H1 (cell line): ENCODE measurements at regions not wholly inside any gene's neighbourhood (a gene's known extent, or its start where the extent isn't known, plus 50 kb on each side); places are given as distances from the start of the nearest gene placed in this dataset.

Experiments
- CTCF ChIA-PET: fragments of 300-600 bp; sonication (Branson Sonifier 250); formaldehyde crosslinking; loops from one replicate; lab custom pipeline; 2021; ENCODE audit not compliant: partially characterized antibody; lab: Charles Lee
- POLR2A ChIA-PET: fragments of 300-600 bp; sonication (Branson Sonifier 250); formaldehyde crosslinking; loops from one replicate; lab custom pipeline; 2021; ENCODE audit warnings: inconsistent platforms; ENCODE audit not compliant: partially characterized antibody; lab: Charles Lee
- DNase-seq, 2 experiments: peaks; one replicate each; pipeline versions ENCODE4 v3.0.0 to v3.0.0-alpha.2; 2010 to 2022; ENCODE audit warnings: low spot score in 2 of 2, low read depth in 1 of 2, mixed read lengths in 1 of 2
- FAIRE-seq: peaks from 2 replicates; lab custom pipeline; 2011; peaks lifted over from hg19 to GRCh38; lab: Jason Lieb, UNC
- H2AFZ ChIP-seq: 2 replicates; pipeline ENCODE4 v1.8.1; 2012; ENCODE audit warnings: low read length, inconsistent platforms
- H2AK5ac ChIP-seq: 2 replicates; pipeline ENCODE4 v1.6.1; 2013; ENCODE audit warnings: low read depth, low read length
- H2BK120ac ChIP-seq: replicated peaks from 2 replicates; pipeline ENCODE3; 2013; ENCODE audit warnings: low read depth, low read length, inconsistent platforms
- H2BK12ac ChIP-seq: 2 replicates; pipeline ENCODE4 v1.6.1; 2013; ENCODE audit warnings: low read depth, low read length
- H2BK15ac ChIP-seq: 2 replicates; pipeline ENCODE4 v1.6.1; 2013; ENCODE audit warnings: low read length
- H2BK20ac ChIP-seq: 2 replicates; pipeline ENCODE4 v1.6.1; 2013; ENCODE audit warnings: low read length
- H2BK5ac ChIP-seq: 2 replicates; pipeline ENCODE4 v1.6.1; 2013; ENCODE audit warnings: low read depth, low read length
- H3K14ac ChIP-seq: 2 replicates; pipeline ENCODE4 v1.6.1; 2013; ENCODE audit warnings: inconsistent platforms; ENCODE audit not compliant: insufficient read length
- H3K18ac ChIP-seq: 2 replicates; pipeline ENCODE4 v1.6.1; 2013; ENCODE audit warnings: low read length; ENCODE audit errors: extremely low read depth
- H3K23ac ChIP-seq: 2 replicates; pipeline ENCODE4 v1.6.1; 2013; ENCODE audit warnings: inconsistent platforms; ENCODE audit not compliant: insufficient read length
- H3K23me2 ChIP-seq: 2 replicates; pipeline ENCODE4 v1.6.1; 2013; ENCODE audit warnings: low read depth, low read length
- H3K27ac ChIP-seq: 2 replicates; pipeline ENCODE4 v1.6.1; 2011; ENCODE audit warnings: low read depth, low read length, inconsistent platforms
- H3K27me3 ChIP-seq, 4 experiments: replicated peaks in 1 of 4; 1 replicate in 1 of 4; 2 replicates in 3 of 4; pipeline versions ENCODE4 v1.6.1 to v1.8.1; 2011 to 2013; ENCODE audit warnings: low read length in 3 of 4, mild to moderate bottlenecking in 3 of 4, inconsistent platforms in 2 of 4, mixed read lengths in 2 of 4, moderate library complexity in 1 of 4; ENCODE audit not compliant: control insufficient read depth in 3 of 4, insufficient read depth in 3 of 4; ENCODE audit errors: extremely low read depth in 1 of 4
- H3K36me3 ChIP-seq, 4 experiments: 2 replicates each; pipeline versions ENCODE4 v1.6.1 to v1.8.1; 2011 to 2013; ENCODE audit warnings: mild to moderate bottlenecking in 4 of 4, low read length in 3 of 4, moderate library complexity in 2 of 4, control low read depth in 1 of 4, inconsistent platforms in 1 of 4; ENCODE audit not compliant: insufficient read depth in 4 of 4, control insufficient read depth in 2 of 4
- H3K4ac ChIP-seq: replicated peaks from 2 replicates; pipeline ENCODE3; 2013; ENCODE audit warnings: low read length, low read depth, mixed read lengths, inconsistent platforms; ENCODE audit not compliant: insufficient read length
- H3K4me1 ChIP-seq, 4 experiments: replicated peaks in 1 of 4; 1 replicate in 1 of 4; 2 replicates in 3 of 4; pipeline versions ENCODE4 v1.6.1 to v1.8.1; 2011 to 2013; ENCODE audit warnings: low read length in 3 of 4, inconsistent platforms in 2 of 4, mixed read lengths in 1 of 4; ENCODE audit not compliant: insufficient read depth in 4 of 4, control insufficient read depth in 3 of 4
- H3K4me2 ChIP-seq, 2 experiments: 2 replicates each; pipeline versions ENCODE4 v1.6.1 to v1.8.1; 2011 to 2013; ENCODE audit warnings: low read depth in 2 of 2, low read length in 2 of 2, control low read depth in 1 of 2, inconsistent platforms in 1 of 2, mild to moderate bottlenecking in 1 of 2; ENCODE audit not compliant: insufficient read depth in 1 of 2
- H3K4me3 ChIP-seq, 4 experiments: fragments of 200-600, 300-600 bp in 1 of 4; sonication (generic), shearing (Covaris generic), sonication (Bioruptor Twin) in 1 of 4; 2 replicates each; pipeline versions ENCODE4 v1.5.1 to v1.8.1; 2011 to 2016; ENCODE audit warnings: low read length in 4 of 4, low read depth in 3 of 4, control low read depth in 2 of 4, inconsistent platforms in 2 of 4, mild to moderate bottlenecking in 2 of 4, mixed read lengths in 1 of 4, moderate library complexity in 1 of 4; ENCODE audit not compliant: insufficient read depth in 2 of 4; ENCODE audit errors: extremely low read depth in 1 of 4
- H3K56ac ChIP-seq: replicated peaks from 2 replicates; pipeline ENCODE3; 2013; ENCODE audit warnings: low read depth, mild to moderate bottlenecking, mixed read lengths, low read length, inconsistent platforms; ENCODE audit not compliant: insufficient read length
- H3K79me1 ChIP-seq: 2 replicates; pipeline ENCODE4 v1.6.1; 2013; ENCODE audit warnings: low read depth, low read length, control low read depth
- H3K79me2 ChIP-seq, 2 experiments: 2 replicates each; pipeline versions ENCODE4 v1.6.1 to v1.8.1; 2012 to 2013; ENCODE audit warnings: low read length in 2 of 2, mild to moderate bottlenecking in 2 of 2, inconsistent platforms in 1 of 2; ENCODE audit not compliant: insufficient read depth in 2 of 2, control insufficient read depth in 1 of 2
- H3K9ac ChIP-seq, 4 experiments: replicated peaks in 1 of 4; 1 replicate in 1 of 4; 2 replicates in 3 of 4; pipeline versions ENCODE4 v1.6.1 to v1.8.1; 2011 to 2013; ENCODE audit warnings: low read depth in 3 of 4, low read length in 3 of 4, control low read depth in 2 of 4, mild to moderate bottlenecking in 2 of 4, moderate library complexity in 2 of 4, inconsistent platforms in 1 of 4; ENCODE audit errors: extremely low read depth in 1 of 4
- H3K9me3 ChIP-seq, 2 experiments: 2 replicates each; pipeline versions ENCODE4 v1.6.1 to v1.8.1; 2012 to 2013; ENCODE audit warnings: mild to moderate bottlenecking in 2 of 2, moderate library complexity in 2 of 2, control low read depth in 1 of 2, inconsistent platforms in 1 of 2, low read depth in 1 of 2, low read length in 1 of 2, mixed read lengths in 1 of 2; ENCODE audit not compliant: insufficient read depth in 2 of 2
- H4K20me1 ChIP-seq, 2 experiments: replicated peaks in 1 of 2; 2 replicates each; pipeline versions ENCODE3 to v1.8.1; 2011 to 2013; ENCODE audit warnings: inconsistent platforms in 2 of 2, low read length in 2 of 2, mild to moderate bottlenecking in 1 of 2; ENCODE audit not compliant: insufficient read depth in 2 of 2, control insufficient read depth in 1 of 2
- H4K5ac ChIP-seq: 2 replicates; pipeline ENCODE4 v1.6.1; 2013; ENCODE audit warnings: low read length, low read depth, mixed read lengths, inconsistent platforms; ENCODE audit not compliant: insufficient read length
- H4K8ac ChIP-seq: 2 replicates; pipeline ENCODE4 v1.8.0; 2013; ENCODE audit warnings: mild to moderate bottlenecking, moderate library complexity, low read length, inconsistent platforms; ENCODE audit not compliant: insufficient read depth; ENCODE audit errors: extremely low read depth
- H4K91ac ChIP-seq: replicated peaks from 2 replicates; pipeline ENCODE3; 2013; ENCODE audit warnings: low read length, mixed read lengths, inconsistent platforms; ENCODE audit not compliant: insufficient read length
- CHD7 ChIP-seq: fragments of 300-600 bp; sonication (generic); IDR thresholded peaks from 2 replicates; pipeline ENCODE4 v1.7.1; 2012; ENCODE audit warnings: low read length, moderate library complexity, mild to moderate bottlenecking, inconsistent platforms; ENCODE audit not compliant: insufficient replicate concordance
- WGBS, 2 experiments: shearing (Covaris generic) in 1 of 2; methylation state at CpG; one replicate each; pipeline versions ENCODE4 v1.1.6 to v1.1.7; 2013 to 2015; ENCODE audit warnings: low lambda C conversion rate in 2 of 2, mixed read lengths in 2 of 2, inconsistent platforms in 1 of 2, low coverage in 1 of 2, missing lambda C conversion rate in 1 of 2; ENCODE audit not compliant: insufficient replicate concordance in 2 of 2, insufficient coverage in 1 of 2, insufficient read length in 1 of 2; ENCODE audit errors: extremely low coverage in 1 of 2, missing lambda C conversion rate in 1 of 2; 5-methylcytosine and 5-hydroxymethylcytosine counted together

DNA sequence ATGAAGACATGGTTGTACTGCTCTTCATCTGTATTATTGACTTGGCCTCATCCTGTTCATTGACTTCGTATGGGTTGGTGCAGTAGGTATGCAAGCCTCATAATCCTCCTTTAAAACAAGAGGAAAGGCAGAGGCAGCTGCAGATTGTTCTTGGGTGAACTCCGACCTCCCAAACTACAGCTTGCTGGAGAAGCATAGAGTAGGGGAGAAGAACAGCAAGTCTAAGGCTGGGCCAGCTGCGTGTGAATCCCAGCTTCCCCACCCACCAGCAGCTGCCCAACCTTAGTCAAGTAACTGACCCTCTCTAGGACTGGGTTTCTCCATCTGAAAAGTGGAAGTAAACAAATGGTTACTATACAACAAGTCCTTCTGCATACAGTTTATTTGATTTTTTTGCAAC, 114.5 kb upstream of the WWC1 start:
- no peak overlapping the region for H3K14ac ChIP-seq
- no peak overlapping the region for H2AK5ac ChIP-seq
- H3K79me2 ChIP-seq: no peaks in the 10 kb centered on the region
- no peak overlapping the region for H2BK120ac ChIP-seq
- H2BK20ac ChIP-seq: no peak overlapping the region
- 92% methylated on average over 3 of the region's 3 CpGs; no CpG with 5 or more reads in 1 of the 2 experiments for WGBS, 2 experiments
- ChIA-PET POLR2A (no interaction called here), CTCF (interaction anchor here (0.6 to 1.4 kb wide), 5 partner anchors 8 to 41 kb away, joined by 3 to 4 read pairs (median 3); no protein-coding TSS in a partner anchor)
- H2AFZ ChIP-seq: no peak overlapping the region
- H3K9ac ChIP-seq: no peak overlapping the region
- no peak overlapping the region for H3K56ac ChIP-seq
- H2BK12ac ChIP-seq: no peak overlapping the region
- no peaks in the 10 kb centered on the region for H4K20me1 ChIP-seq
- no peaks in the 10 kb centered on the region for H3K79me1 ChIP-seq
- no peak overlapping the region for H3K23ac ChIP-seq
- no peak for DNase-seq
- H3K4ac ChIP-seq: no peak overlapping the region
- no peaks in the 10 kb centered on the region for H3K27me3 ChIP-seq
- no peak overlapping the region for H3K27ac ChIP-seq
- no peak overlapping the region for H2BK5ac ChIP-seq
- no peak overlapping the region for H2BK15ac ChIP-seq
- no peaks in the 10 kb centered on the region for H3K36me3 ChIP-seq
- no peaks in the 10 kb centered on the region for H3K9me3 ChIP-seq
- H3K4me2 ChIP-seq: no peak overlapping the region
- no peak overlapping the region for H4K91ac ChIP-seq
- no peaks in the 10 kb centered on the region for H3K23me2 ChIP-seq
- H4K5ac ChIP-seq: no peak overlapping the region
- H3K4me1 ChIP-seq: peaks cover 0 to 3% (median 0%) of the 10 kb centered on the region in 4 experiments; a peak in 3 of 7 replicates
- no peak for FAIRE-seq
- no peak overlapping the region for H3K4me3 ChIP-seq
- no peak overlapping the region for H3K18ac ChIP-seq
- no peak overlapping the region for H4K8ac ChIP-seq
- no peak for TF ChIP-seq CHD7
